GM12891 (cell line): ENCODE measurements at regions not wholly inside any gene's neighbourhood (a gene's known extent, or its start where the extent isn't known, plus 50 kb on each side); places are given as distances from the start of the nearest gene placed in this dataset.

Experiments
- POLR2A ChIP-seq: IDR thresholded peaks from 2 replicates; pipeline ENCODE4 v1.6.1; 2011; ENCODE audit warnings: low read depth, low read length, control low read depth
- POLR2AphosphoS5 ChIP-seq: IDR thresholded peaks from 2 replicates; pipeline ENCODE4 v1.6.1; 2011; ENCODE audit warnings: low read depth, low read length, control low read depth

GRCh38 chr1:188762166-188762743, 1715.4 kb downstream of the BRINP3 start:
- TF ChIP-seq POLR2A, result no peak
- no peak for TF ChIP-seq POLR2AphosphoS5
